NCI-H748 (cell line): ENCODE measurements at regions not wholly inside any gene's neighbourhood (a gene's known extent, or its start where the extent isn't known, plus 50 kb on each side); places are given as distances from the start of the nearest gene placed in this dataset.
A peak's percentile ranks its signal among the peaks of the same experiment; 100 is the strongest.

Experiments
- DNase-seq: peaks from one replicate; lab custom pipeline; 2025; ENCODE audit not compliant: unreplicated experiment; lab: John Stamatoyannopoulos, UW

DNA sequence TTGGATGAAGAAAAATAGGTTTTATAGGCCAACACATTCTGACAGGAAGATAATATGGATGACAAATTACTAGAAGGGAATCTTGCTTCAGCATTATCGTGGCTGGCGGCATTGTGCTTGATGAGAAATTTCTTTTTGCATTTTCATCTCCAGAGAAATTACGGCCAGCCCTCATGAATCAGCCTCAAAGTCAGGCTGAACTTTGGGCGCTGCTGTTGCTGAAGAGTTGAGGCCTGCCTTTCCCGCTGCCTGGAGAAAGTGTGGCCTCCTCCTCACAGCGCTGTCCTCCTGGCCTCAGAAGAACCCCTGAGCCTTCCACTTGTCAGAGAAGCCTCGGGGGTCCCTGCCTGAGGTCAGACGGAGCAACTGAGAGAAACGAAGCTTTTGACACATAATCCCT lies 272.4 kb upstream of the KCNIP4 start:
- DNase-seq: no peak

DNA sequence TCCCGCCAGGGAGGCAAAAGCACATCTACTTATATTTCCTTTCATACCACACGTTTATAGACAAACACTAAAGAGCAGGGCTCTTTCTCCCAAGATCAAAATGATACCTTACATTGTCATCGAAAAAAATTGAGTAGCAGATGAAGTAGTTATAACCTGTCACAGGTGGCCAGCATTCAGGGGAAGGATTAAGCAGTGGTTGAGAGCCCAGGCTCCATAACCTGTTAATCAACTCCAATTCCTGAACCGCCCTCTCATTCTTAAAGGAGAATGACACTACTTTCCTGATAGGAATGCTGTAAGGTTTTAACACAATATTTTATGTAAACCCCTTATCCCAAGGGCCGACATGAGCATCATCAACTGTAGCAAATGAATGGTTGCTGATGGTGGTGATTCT lies 268.9 kb upstream of the KCNIP4 start:
- DNase-seq: no peak

DNA sequence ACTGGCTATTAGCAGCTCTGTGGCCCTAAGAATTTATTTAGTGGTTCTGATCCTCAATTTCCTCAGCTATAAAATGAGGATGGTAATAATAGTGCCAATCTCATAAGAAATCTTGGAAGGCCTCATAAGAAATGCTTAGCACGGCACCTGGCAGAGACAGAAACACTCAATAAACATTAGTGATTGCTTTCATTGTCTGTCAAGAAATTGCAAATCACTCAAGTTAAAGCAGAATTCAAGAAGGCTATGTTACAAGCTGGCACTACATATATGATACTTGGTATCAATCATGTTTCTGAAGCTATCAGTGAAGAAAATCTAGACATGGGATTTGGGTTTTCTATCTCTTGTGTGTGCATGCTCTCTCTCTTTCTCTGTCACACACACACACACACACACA lies 267.7 kb upstream of the KCNIP4 start:
- DNase-seq: no peak

DNA sequence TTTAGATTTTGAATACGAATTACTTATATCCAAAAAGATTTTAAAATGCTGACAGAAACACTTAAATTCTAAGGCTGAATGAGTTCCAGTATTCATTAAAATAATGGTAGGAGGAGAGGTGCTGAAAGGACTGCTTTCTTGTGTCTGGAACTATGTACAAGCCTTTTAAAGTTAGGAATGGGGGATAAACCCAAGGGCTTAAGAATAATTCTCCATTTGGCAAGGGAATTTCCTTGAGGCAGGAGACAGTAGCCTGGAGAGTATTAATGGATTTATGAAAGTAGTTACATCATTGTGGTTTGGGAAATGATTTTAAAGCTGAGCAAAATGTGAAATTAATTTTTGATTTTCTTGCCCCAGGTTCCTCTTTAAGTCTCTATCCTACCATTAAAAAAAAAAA lies 266.5 kb upstream of the KCNIP4 start:
- no peak for DNase-seq

DNA sequence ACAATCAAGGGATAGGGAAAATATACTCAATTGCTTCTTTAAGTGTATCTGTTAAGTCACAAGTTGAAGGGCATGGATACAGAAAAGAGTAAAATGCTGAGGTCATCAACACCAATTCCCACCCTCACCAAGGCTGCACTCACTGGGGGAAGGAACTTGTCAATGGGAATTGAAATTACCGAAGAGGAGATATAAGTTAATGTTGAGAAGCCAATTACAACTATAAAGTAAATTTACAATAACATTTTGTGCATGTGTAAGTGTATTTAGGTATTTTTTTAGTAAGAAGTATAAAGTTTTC lies 255.1 kb upstream of the KCNIP4 start:
- DNase-seq: no peak

DNA sequence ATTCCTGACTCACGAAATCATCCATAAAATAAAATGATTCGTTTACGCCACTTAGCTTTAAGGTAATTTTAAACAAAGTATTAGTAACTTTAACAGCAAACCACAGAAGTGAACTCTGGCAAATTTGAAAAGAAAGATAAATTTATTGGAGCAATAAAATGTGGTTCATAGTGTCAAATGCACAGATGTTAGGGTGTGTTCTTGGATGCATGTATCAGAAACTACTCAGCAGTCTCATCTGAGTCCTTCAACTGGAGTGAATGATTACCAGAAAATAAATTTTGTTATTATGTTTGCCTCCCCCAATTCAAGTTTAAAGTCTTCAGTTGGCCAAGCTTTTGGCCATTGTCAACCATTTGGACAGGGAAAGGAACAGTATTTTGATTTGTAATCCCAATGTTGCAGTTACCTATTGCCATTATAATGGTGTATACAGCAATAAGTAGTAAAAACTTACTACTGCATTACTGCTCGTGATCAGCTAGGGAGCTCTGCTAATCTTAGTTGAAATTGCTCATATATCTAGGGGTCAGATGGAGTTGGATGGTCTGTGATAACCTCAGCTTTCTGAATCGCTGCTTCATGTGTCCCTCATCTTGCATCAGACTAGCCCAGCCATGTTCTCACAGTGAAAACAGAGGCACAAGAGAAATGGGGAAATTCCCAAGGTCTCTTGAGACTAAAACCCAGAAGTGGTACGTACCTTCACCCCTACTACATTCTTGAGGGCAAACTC lies 254.6 kb upstream of the KCNIP4 start:
- no peak for DNase-seq

DNA sequence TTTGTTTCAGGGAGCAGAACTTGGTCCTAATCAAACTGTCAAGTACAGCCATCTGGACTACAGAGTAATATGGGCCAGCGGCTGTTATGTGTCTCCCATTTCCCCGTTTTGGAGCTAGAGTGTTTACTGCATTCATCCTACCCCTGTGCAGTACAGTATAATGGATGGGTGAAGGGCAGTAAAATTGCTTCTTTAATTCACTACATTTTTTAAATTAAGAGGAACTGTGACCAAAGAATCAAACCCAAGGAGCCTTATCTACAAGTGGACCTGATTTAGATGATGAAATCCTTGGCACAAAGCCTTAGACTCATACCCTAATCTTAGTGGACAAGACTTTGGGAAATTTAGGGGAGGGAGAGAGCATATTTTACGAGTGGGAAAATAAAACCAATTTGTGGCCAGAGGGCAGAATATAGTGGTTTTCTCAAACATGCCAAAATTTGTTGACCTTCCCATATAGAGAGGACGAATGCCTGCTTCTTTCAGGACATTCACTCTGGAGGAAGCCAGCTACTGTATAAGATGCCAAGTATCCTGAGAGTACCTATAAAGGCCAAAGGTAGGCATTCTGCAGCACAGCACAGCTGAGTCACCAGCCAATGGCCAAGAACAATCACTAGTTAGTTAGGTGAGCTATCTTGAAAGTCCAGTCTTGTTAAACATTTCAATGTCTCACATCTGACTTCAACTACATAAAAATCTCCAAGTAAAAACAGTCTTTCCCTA lies 253.8 kb upstream of the KCNIP4 start:
- DNase-seq: no peak

DNA sequence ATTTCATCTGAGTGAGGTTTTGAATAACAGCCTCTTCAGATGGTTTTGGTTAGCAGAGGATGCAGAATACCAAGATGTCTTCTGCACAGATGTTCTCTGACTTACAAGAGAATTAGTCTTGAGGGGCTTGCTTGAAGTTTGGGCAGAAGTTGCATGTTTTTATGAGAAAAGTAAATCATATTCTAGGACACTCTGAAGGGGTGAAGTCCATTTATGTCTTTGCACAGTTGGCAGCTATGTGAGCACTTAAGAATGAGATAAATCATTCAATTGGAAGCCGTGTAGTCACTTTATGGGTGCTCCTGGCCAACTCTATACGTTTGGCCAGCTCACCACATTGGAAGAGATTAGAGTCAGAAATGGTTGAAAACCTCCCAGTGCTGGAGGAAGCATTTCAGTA lies 252.7 kb upstream of the KCNIP4 start:
- DNase-seq: no peak

DNA sequence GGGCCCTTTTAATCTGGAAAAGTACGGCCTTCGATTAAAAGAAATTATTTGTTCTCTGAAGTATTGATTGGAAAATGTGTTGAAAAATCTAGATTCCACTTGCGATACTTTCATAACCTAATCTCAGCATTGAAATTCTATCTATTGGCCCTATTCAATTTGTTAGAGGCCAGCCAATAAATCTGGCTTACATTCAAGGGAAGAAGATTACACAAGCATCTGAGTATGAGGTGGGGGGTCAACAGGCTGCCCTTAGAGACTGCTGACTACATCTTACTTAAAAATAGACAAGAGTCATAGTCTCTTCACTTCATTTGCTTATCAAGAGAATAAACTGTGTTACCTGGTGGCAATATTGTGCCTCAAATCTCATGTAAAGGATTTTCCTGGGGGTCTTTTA lies 248.0 kb upstream of the KCNIP4 start:
- DNase-seq: no peak

DNA sequence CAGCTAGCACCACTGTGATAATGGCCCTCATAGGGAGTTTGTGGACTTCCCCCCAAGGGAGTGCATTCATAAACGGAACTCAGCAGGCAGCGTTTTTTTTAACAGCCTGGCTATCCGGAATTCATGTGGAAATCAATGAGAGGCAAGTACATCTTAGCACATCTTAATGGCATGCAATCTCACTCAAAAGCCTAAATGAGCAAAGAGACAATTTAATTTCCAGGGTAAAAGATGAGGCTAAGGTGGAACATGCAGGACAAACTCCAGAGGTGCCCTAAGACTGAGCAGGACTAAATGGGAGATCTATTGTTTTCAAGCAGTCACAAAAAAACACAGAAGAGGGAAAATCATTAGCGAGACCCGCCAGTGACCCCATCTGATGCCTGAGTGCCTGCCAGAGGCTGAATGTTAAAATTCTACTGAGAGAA lies 243.5 kb upstream of the KCNIP4 start:
- DNase-seq: no peak

DNA sequence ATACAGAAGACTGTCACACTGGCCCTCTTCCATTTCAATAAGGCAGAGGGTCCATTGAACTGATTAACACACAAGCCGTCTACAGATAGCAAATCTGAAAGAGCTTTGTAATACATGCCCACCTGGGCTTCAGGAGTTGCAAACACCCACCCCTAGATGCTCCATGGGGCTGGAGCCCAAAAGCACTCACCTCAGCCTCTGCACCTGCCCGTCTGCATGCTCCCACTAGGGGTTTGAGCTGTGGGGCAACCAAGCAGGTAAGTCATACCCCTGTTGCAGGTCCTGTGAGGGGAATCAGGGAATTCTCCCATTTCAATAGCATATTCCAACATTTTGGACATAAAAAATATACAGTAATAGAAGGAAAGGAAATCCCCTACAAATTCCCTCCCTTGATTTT lies 243.0 kb upstream of the KCNIP4 start:
- DNase-seq: no peak

DNA sequence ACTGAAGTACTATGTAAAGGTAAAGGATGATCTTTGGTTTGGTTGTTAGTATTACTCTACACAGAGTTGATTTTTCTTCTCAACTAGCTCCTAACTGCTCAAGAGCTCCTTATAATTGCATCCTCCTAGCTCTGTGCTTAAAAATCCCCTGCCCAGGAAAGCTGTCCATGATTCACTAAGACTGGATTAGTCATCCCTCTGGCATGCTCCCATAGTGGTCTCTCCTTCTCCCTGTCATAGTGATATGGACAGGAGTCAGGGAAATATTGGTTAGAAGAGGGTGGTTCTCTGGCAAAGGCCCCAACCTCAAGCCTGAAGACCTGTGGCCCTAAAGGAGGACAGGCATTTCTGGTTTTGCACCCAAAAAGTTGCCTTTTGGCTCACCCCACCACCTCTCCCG lies 242.3 kb upstream of the KCNIP4 start:
- no peak for DNase-seq

DNA sequence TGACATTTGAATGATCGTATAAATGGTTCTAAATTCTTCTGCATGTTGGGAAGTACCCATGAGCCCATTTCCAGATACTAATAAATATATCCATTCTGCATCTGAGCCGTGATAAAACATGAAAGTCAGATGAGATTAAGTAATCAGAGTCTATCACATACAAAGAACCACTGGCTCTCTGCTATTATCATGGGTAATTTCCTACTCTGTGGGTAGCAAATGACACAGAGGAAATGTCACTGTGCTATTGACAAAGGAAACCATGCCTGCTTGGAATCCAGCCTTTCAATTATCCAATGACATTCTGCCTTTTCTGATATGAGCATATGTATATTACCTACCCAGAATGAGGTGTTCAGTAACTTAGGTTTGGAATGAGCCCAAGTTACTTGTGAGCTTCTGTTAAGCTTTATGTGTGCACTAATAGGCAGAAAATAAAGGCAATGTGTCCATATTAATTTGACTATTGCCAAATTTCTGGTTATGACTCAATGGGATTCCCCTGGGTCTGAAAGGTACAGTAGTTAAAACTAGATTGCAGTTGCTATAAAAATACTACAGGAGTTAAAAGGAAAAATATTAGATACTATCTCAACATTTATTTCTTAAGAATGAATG lies 238.7 kb upstream of the KCNIP4 start:
- DNase-seq: peak; percentile 66

DNA sequence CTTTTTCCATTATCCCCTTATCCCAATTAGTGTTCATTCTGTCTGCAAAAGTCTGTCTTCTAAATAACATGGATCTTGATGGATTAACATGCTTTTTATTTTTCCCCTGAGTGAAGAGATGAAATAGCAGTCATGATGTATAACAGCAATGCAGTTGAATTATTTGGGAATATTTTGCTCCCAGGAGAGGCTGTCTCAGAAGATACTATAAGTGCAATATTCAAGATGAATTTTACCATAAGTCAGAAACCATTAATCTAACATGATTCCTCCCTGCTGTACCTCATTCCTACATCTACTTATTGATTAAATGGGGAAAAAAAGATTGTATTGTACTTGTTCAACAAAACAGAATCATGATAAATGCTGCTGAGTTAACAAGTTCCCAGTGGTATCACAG lies 233.2 kb upstream of the KCNIP4 start:
- DNase-seq: no peak

DNA sequence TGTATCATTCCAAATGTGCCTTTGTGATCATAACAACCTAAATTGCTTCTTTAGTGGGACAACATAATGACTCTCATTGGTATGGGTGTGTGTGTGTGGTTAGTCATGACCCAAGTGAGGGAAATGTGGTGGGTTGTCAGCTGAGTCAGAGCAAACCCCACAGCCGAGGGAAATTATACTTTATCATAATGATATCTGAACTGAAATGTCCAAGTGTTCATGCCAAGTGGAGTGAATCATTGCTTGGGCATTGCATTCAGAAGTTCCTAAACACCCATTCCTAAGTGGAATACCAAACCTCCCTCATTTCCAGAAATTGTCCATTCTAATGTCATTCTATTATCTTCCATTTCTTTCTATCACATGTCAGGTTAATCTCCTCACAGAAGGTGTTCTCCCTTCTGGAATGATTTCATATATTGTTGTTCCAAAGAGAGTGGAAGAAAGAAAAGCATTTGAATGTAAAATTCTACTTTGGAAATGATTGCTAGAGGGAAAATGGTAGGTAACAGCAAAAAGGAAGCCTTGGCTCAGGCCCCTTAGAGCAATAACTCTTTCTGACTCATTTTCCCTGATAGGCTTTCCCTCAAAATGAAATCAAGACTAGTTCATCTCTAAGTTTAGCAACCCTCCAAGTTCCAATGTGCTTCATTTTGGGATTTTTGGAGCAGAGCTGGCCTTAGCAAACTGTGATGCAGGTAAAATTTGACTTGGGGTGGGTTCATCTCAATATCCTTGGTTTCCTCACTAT lies 230.7 kb upstream of the KCNIP4 start:
- DNase-seq: no peak

DNA sequence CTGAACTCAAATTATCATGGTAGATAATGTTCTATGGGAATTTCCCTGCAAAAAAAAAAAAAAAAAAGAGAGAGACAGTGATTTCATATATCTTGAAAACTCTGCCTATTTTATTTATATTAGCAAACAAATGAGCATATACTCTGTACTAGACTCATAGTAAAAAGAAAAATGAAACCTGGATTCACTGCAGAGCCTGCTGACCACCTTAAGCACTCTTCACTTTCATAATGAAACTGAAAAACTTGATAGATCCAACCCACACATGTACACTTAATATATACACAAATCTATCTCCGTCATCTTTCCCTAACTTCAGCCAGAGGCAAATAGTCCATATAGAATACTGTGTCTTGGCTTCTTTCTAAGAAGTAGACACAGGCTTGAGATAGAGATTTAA lies 226.1 kb upstream of the KCNIP4 start:
- no peak for DNase-seq

DNA sequence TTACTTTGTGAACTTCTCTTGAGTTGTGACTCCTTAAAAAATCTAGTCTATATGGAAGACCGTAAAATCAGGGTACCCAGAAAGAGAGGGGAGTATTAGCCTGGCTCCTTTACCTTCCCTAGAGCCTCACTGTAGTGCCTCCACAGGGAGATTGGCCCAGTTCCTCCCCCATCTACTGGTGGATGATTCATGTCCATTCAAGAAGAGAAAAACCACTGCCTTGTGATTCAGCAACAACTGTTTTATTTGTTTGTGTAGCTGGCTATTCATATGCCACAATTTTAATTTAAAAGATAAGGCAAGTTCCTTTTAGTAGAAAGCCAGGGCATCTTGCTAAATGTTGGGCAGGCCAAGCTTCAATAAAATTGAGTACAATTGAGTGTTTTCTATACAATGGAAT lies 221.8 kb upstream of the KCNIP4 start:
- DNase-seq: no peak

DNA sequence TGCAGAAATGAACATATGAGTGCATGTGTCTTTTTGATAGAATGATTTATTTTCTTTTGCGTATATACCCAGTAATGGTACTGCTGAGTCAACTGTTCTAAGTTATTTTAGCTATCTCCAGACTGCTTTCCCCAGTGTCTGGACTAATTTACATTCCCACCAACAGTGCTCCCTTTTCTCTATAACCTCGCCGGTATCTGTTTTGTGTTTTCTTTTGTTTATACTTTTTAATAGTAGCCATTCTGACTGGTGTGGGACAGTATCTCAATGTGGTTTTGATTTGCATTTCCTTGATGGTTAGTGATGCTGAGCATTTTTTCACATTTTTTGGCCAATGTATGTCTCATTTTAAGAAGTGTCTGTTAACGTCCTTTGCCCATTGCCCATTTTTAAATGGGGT lies 218.6 kb upstream of the KCNIP4 start:
- DNase-seq: no peak

DNA sequence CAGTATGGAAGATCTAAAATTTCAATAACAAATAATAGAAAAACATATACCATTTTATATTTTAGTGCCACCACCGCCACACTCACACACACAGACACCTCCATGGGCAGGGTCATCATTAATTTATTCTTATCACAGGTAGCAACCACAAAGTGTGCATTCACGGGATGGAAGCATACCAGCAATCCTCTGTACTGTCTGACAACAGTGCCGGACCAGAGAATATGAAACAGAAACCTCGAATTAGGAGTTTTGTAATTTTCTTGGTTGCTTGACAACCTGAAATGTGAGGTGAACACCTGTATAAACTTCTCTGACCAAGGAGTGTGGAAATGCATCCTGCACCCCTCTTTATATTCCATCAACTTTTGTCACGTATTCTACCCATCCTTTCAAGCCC lies 213.9 kb upstream of the KCNIP4 start:
- DNase-seq: no peak

DNA sequence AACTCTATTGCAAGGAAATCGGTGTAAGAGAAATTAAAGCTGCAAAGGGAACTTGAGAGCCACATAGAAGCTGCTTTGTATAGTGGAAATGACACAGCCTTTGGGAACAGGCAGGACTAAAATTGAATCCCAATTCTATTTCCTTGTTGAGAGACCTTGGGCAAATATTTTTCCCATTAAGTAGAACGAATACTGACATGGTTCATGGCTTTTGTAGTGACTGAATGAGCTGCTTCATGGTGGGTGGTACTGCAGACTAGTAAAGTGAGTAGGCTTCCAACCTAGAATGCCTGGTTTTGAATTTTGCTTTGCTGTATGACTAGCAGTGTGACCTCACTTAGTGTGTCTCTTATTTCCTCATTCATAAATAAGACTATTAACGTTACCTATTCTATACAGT lies 182.2 kb upstream of the KCNIP4 start:
- DNase-seq: peak; percentile 25

DNA sequence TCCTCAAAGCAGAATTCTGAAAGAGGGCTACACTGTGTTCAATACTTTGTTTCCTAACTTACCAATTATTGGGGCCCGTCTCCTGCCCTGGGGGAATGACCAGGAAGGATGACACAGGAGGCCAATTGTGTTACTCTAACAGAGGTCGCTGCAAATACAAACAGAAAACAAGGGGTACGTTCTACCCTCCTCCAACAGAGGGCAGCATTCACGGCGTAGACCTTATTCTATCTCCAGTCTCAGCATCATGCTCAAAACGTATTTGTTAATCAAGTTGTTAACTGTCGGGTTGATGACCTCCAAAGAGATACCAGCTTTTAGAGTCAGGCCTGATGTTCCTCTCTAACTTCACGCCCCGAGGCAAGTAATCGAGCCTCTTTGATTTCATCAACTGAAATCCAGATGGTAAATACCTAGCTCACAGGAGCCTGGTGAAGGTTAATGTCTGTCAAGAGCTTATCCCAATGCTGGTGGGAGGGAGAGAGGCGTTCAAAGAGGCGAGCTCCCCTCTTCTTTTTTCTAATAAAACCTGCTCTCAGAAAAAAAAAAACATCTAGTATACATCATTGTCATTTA lies 181.0 kb upstream of the KCNIP4 start:
- DNase-seq: peak; percentile 46

DNA sequence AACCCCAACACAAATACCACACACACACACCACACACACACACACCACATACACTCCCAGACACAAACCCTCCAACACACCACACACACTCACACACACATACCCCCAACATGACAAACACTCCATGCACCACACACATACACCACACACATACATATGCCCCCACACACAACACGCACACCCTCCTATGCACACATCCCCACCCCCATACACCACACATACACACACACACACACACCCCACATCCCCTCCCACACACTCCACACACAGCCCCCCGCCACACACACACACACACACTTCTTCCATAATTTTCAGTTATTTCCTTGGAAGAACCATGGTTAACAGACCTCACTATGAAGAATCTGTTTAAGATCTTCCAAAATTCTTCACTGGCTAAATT lies 173.5 kb upstream of the KCNIP4 start:
- DNase-seq: no peak
